GM19455 (cell line): ENCODE measurements at regions not wholly inside any gene's neighbourhood (a gene's known extent, or its start where the extent isn't known, plus 50 kb on each side); places are given as distances from the start of the nearest gene placed in this dataset.
"Not testable (repeated sequence)": the region's sequence is repeated elsewhere in the genome, so short reads cannot be mapped to it uniquely, and the experiment has no call there.

ENCODE experiments used
- ATAC-seq: cut with Tn5 transposase; IDR thresholded peaks from one replicate; pipeline ENCODE4 v1.9.1; 2021; ENCODE audit not compliant: unreplicated experiment

DNA sequence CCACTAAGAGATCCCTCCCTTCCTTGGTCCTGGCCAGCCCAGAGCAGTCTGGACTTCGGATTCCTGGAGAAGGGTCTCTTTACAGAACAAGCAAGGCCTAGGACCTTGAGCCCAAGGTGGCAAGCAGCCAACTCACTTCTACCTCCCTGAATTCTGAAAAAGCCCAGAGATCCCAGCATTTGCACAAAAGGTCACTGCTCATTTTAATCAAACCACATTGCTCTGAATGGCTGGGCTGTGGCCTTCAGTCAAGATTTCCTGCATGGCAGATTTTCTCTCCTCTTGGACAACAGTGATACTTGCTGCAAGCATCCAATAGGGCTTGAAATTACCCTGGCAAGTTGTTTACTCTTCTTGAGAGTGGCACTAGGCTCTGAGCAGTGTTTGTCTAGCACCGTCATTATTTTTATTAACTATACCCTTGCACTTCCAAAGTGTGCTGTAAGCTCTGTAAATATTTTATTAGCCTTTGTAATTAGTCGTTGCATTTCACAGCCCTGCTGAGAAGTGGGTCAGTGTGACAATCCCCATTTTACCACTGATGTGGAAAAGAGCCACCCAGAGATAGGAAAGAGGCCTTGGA is 274.7 kb upstream of the CTNNB1 start:
- ATAC-seq = no peak

DNA sequence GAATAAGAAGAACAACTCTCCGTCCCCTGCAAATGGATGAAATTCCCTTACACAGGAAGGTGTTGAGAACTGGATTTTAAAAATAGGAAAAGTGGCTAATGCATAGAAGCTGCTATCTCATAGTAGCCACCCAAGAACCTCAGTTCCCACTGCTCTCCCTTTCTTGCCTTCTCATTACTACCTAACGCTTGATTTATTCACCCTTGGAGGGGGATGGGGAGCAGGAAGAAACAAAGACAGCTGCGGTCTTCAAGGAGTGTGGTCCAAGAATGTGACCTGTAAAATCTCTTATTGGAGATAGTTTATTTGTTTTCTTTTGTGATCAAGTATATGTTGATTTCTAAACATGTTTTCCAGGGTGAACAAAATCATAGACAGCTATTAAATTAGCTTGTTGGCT is 274.1 kb upstream of the CTNNB1 start:
- ATAC-seq = no peak

DNA sequence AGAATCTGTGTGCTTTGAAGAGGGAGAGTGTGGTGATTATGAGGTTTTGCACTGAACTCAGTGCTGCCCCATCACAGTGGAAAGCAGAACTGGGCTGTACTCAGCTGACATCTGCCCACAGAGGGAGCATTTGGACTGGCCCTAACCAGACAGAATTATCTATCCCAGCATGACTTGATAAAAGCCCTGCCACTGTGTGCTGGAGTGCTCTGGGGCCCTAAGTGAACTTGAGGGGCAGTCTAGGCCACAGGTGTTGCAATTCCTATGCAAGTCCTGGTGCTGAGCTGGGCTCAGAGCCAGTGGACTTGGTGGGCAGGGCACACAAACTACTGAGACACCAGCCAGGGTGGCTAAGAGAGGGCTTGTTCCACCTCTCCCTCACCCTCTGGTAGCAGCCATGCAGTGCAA is 269.2 kb upstream of the CTNNB1 start:
- ATAC-seq = no peak

DNA sequence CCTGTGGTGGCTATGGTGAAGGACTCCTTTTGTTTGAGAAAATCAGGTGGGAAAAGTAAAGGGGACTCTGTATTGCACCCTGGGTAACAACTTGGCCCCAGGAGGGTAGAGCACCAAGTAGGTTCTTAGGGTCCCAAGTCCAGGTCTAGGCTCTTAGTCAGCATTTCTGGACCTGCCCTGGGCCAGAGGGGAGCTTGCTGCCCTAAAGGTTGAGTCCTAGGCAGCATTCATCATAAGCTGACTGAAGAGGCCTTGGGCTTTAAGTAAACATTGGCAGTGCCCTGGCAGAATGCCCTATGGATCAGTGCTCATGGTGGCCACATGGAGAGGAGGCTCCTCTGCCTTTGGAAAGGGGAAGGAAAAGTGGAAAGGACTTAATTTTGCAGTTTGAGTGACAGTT is 268.5 kb upstream of the CTNNB1 start:
- ATAC-seq = no peak

DNA sequence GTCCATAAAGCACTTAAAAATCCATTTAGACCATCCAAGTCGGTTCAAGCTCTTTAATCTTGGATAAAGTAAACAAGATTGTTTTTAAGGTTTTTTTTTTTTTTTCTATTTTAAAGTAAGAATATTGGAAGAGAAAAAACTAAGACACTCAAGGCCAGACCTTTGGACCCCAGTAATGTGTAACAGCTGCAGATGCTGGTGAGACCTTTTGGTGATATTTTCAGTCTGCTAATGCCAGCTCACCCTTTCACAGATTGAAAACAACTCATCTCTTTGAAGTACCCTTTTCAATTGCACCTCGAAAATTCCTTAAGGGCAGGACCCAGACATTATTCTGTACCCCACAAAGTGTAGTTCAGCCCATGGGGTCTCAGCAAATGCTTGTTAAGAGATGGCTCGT is 260.7 kb upstream of the CTNNB1 start:
- ATAC-seq = no peak

DNA sequence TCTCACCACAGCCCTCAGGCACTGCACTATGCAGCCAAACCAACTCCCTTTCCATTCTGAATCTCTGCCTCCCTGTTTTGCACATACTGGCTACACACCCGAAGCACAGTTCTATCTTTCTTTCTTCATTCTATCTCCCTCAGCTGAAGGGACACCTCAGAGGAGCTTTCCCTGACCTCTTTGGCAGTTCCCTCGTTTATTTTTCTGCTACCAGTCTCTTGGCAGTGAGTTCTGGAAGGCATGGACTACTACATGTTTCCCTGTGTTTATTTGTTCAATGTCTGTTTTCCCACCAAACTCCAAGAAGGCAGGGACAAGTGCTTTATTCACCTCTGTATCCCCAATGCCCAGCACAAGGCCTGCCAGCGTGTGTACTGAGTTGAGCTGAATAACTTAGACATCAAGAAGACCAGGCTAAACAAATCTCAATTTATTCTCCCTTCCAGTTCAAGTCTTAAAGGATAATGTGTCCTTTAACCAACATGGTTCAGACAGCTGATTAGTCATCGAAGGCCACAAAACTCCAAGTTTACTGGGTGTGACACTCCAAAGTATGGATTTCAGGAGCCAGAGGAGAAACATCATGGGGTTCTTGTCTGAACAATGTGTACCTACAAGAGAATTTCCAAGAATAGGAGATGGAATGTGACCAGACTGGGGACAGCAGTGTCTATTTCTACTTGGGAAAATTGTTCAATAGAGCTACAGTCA is 260.1 kb upstream of the CTNNB1 start:
- no peak for ATAC-seq

DNA sequence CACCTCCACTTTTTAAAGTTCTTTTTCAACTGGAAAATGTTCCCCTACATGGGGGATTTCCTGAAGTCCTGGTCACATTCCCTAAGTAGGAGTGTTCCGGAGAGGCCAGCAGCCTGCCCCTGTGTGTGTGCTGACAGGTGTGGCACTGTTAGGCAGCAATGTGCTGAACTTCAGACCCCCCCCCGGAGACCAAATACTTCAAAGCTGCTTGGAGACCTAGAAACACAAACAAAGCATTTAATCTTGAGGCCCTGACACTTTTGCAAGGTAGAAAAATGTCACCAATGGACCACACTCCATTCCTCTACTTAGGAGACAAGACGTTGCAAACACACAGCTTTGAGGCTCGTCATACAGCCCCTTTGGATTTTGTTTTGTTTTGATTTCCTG is 259.6 kb upstream of the CTNNB1 start:
- ATAC-seq = no peak

DNA sequence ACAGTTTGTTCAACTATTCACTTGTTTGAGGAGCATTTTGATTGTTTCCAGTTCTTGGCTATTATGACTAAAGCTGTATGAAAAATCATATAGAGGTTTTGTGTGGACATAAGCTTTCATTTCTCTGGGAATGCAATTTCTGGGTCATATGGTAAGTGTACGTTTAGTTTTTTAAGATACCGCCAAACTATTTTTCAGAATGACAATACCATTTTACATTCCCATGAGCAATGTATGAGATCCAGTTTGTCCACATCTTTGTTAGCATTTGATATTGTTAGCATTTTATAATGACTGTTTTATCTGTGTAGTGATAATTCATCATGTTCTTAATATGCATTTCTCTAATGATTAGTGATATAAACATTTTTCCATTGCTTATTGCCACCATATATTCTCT is 258.7 kb upstream of the CTNNB1 start:
- ATAC-seq = no peak

DNA sequence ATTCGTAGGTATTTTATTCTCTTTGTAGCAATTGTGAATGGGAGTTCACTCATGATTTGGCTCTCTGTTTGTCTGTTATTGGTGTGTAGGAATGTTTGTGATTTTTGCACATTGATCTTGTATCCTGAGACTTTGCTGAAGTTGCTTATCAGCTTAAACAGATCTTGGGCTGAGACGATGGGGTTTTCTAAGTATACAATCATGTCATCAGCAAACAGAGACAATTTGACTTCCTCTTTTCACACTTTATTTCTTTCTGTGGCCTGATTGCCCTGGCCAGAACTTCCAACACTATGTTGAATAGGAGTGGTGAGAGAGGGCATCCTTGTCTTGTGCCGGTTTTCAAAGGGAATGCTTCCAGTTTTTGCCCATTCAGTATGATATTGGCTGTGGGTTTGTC is 252.3 kb upstream of the CTNNB1 start:
- not testable (repeated sequence) for ATAC-seq

DNA sequence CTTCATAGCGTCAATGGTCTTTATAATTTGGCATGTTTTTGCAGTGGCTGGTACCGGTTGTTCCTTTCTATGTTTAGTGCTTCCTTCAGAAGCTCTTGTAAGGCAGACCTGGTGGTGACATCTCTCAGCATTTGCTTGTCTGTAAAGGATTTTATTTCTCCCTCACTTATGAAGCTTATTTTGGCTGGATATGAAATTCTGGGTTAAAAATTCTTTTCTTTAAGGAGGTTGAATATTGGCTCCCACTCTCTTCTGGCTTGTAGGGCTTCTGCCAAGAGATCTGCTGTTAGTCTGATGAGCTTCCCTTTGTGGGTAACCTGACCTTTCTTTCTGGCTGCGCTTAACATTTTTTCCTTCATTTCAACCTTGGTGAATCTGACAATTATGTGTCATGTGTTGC is 250.0 kb upstream of the CTNNB1 start:
- not testable (repeated sequence) for ATAC-seq

DNA sequence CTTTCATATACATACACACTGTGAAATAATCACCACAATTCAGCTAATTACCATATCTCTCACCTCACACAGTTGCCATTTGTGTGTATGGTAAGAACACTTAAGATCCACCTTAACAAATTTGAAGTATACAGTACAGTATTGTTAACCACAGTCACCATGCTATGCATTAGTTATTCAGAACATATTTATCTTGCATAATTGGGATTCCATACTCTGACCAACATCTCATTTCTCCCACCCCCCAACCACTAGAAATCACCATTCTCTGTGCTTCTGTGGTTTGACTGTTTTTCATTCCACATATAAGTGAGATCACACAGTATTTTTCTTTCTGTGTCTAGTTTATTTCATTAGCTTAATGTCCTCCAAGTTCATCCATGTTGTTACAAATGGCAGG is 247.7 kb upstream of the CTNNB1 start:
- no peak for ATAC-seq

DNA sequence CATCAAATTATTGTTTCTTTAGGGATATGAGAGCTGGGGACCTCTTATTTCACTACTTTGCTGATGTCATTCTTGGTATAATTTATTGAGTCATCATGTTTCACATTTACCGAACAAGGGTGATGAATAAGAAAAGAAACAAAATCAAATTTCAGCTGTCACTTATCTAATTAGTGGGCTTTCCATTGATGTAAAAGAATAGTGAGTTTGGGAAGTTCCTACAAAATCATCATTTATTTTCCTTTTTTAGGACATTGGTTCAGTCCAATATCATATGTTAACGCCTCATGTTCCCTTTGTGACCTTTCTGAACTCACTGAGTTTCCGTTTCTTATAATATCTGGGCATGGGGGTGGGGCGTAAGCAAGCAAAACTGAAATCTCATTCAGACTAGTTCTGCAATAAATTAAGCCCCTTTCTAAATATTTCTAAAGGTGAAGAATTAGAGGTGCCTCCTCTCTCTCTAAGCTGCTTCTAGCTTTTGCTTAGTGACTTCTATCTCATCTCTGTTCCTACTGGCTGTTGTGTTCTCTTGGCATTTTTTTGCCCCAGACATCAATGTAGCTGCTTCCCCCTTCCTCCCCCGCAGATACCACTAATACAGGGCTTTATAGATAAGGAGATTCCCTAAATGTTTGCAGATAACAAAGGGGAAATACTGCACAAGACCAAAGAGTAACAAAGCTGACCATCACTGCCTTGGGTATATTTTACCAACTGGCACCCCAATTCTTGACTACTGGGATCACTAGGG is 238.0 kb upstream of the CTNNB1 start:
- ATAC-seq = no peak

DNA sequence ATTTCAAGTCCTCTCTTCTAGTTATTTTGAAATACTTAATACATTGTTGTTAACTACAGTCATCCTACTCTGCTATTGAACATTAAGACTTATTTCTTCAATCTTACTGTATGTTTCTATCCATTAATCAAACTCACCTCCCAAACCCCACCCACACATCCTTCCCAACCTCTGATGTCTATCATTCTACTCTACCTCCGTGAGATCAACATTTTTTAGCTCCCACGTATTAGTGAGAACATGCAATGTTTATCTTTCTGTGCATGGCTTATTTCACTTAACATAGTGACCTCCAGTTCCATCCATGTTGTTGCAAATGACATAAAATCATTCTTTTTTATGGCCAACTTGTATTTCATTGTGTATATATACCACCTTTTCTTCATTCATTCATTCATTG is 236.6 kb upstream of the CTNNB1 start:
- ATAC-seq = no peak

DNA sequence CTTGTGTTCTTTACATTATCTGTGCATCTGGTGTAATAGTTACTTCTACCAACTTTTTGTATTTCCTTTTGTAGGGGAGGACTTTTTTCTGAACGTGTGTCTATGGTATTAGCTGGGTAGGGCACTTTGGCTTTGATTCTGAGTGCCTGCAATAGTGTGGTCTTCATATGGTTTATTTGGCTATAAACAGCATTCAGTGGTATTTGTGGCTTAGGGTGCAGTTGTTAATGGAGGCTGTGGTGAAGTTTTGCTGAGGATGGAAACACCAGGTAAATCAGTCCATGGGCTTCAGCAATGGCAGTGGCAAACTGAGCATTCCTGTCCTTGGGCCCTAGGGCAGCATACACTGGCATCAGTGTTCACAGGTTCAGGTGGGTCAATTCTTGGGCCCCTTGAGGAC is 230.6 kb upstream of the CTNNB1 start:
- ATAC-seq = no peak

DNA sequence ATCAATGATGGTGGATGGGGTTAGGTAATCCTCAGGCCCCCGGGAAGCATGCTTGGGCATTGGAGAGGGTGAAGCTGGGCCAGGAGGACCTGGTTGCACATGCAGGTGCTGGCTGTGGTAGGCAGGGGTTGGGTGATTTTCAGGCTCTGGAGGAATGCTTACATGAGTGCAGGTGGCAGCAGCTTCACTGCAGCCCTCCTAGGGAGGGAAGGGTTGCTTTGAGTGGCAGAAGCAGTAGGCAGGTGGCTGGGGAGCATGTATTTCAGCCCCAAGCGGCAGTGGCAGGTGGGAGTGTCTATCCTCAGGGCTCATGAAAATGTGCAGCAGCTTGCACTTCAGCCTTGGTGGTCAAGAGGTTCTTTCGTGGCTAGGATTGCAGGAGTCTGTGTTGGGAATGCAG is 230.0 kb upstream of the CTNNB1 start:
- ATAC-seq = no peak

DNA sequence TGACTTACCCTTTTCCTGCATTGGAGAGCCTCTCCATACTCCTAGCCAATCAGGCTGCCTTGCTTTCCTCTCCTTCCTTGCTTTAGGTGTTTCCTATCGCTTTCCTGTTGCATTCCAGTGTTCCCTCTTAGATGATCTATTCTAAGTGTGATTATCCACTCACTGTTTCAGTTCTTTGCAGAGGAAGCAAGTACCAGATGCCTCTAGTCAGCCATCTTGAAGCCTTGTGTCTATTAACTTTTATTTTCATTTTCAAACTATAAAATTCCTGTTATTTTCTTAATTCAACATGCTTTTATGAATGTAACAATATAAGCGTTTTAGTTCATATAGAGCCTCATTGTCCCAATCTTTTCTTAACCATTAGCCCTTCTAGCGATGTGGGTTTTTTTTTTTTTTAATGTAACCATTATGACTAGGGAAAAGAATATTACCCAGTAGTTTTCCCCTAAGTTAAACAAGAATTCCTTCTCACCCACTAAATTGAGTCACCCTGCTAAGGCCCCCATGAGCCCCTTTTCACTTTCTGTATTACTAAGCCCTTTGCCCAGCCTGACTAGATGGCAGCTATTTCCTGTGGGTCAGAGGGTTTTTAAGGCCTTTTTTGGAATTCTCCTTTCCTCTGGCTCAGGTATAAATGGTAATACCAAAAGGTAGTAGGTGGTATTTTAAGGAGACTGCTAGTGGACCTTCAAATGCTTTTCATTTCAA is 229.4 kb upstream of the CTNNB1 start:
- no peak for ATAC-seq

DNA sequence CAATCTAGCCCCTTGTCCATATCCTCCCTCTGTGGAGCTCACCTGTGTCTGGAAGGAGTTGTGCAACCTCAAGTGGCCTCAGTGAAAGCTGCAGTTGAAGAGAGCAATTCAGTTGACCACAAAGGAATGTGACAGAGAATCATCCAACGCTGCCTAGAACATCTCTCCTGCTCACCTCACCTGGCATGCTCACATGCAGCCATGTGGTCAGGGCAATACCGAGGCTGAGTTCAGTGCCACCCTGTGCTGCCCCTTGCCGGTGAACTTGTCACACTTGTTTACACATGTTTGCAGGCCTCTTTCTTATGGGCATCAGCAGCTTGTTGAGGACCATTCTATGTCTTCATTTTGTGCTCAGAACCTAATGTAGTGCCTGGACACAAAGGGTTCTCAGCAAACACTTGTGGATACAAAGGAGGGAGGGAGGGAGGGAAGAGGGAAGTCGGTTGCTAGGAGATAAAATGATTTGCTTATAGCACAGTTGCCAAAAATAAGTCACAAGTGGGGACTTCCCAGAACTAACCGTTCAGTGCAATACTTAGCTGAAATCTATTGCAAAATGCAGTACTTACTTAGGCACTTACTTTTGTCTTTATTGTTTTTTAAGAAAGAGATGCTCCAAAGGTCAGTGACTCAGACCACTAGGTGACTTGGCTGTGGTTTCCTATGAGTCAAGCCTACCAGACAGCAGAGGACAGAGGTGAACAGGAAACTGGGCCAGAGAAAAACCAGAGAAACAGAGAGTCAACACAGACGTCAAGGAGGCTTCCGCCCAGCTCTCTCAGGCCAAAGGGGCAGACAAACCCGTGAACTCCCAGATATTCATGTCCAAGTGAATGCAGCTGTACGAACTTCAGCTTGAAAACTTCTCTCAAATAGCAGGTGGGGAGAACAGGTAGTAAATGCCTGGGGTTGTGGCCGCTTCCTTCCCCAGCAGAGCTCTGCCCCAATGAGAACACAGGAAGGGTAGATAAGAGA is 227.8 kb upstream of the CTNNB1 start:
- peak; percentile 98 for ATAC-seq

DNA sequence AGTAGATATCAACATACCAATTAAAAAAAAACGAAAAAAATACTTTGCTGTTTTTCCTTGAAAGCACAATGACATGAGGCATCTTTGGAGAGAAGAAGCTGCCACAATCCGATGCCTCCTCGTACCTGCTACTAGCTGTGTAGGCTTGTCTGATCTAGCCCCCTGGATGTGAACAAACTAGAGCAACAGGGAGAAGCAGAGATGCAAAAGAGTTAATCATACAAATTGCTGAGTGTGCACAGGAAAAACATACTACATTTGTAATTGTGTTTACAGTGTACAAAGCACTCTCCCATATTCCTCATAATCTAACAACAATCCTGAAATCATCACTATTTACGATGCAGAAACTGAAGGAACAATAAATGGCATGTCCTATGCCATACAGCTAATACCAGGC is 227.0 kb upstream of the CTNNB1 start:
- ATAC-seq = no peak

DNA sequence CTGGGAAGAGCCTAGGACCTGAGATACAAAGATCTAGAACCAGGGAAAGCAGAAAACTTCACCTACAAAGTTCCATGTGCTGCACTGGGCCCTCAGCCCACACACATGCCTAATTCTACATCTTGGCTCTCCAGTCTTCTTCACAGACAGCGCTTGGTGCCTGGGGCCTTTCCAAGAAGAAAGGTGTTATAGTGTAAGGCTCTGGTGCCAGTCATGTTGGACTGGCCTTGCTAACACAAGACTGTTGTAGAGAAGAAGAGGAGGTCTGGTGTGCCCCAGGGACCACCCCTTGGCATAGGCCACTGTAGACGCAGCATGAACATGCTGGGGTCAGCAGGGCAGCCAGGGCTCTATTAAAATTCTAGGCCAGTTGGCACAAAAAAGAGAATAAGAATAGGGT is 226.2 kb upstream of the CTNNB1 start:
- ATAC-seq = no peak

DNA sequence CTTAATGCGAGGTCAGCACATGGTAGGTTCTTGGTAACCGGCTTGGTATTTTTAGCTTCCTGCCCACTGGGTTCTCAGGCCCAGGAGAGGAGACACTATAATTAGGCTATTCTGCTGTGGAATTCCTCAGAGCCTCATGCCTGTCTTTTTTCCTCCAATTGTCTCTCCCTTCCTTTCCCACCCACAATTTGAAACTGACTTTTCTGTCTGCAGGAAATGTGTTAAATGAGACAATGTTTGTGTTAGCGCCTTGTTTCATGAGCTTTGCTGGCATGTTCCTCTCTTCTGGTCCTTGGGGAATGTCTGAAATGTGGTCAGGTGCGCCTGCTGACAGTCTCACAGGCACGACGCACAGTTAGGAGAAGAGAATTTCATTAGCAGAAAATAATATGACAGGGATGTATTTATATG is 223.6 kb upstream of the CTNNB1 start:
- no peak for ATAC-seq

DNA sequence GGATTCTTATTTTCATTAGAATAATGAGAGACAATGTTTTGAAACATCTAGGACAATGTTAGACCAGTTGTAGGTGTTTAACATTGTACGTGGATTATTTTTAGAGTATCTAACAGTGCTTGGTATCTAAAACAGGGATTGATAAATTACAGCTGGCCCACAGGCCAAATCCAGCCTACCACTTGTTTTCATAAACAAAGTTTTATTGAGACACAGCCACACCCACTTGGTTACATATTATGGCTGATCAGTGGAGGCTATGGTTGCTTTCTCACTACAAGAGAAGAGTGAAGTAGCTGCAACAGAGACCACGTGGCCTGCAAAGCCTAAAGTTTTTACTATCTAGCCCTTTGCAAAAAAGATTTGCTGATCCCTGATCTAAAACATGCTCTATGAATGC is 223.1 kb upstream of the CTNNB1 start:
- no peak for ATAC-seq
